Muscle of leg (tissue), 3 donors: ENCODE measurements at regions not wholly inside any gene's neighbourhood (a gene's known extent, or its start where the extent isn't known, plus 50 kb on each side); places are given as distances from the start of the nearest gene placed in this dataset.
"Not testable (repeated sequence)": the region's sequence is repeated elsewhere in the genome, so short reads cannot be mapped to it uniquely, and the experiment has no call there.

Source experiments
- DNase-seq: peaks from one replicate; pipeline ENCODE4 v3.0.0; 2013
- H3K27ac ChIP-seq: one replicate; pipeline ENCODE4 v1.5.1; 2013; ENCODE audit warnings: mild to moderate bottlenecking, low read length, control low read depth
- H3K27me3 ChIP-seq: one replicate; pipeline ENCODE4 v1.6.1; 2013; ENCODE audit warnings: low read length; ENCODE audit not compliant: control insufficient read depth, insufficient read depth
- H3K36me3 ChIP-seq: one replicate; pipeline ENCODE4 v1.6.1; 2013; ENCODE audit warnings: low read length; ENCODE audit not compliant: control insufficient read depth, insufficient read depth
- H3K4me1 ChIP-seq: one replicate; pipeline ENCODE4 v1.6.1; 2013; ENCODE audit warnings: low read length; ENCODE audit not compliant: control insufficient read depth, insufficient read depth
- H3K4me3 ChIP-seq: one replicate; pipeline ENCODE4 v1.5.1; 2013; ENCODE audit warnings: low read length, control low read depth
- H3K9me3 ChIP-seq: replicated peaks from 2 replicates; pipeline ENCODE4 v1.6.1; 2013; ENCODE audit warnings: low read depth, low read length; ENCODE audit not compliant: control insufficient read depth
- WGBS: methylation state at CpG from one replicate; pipeline ENCODE4 v1.1.5; 2013; ENCODE audit warnings: missing lambda C conversion rate; ENCODE audit not compliant: insufficient coverage; 5-methylcytosine and 5-hydroxymethylcytosine counted together

- DNase-seq, H3K4me1 ChIP-seq, H3K4me3 ChIP-seq, H3K9me3 ChIP-seq, H3K36me3 ChIP-seq, H3K27ac ChIP-seq: not testable (repeated sequence)
- no CpG with 5 or more reads among the region's 9 CpGs for WGBS
- peaks cover 31% of the 10 kb centered on the region for H3K27me3 ChIP-seq
Measured at GRCh38 chr6:26749759-26750126, 90.2 kb upstream of the ZNF322 start.

- H3K4me1 ChIP-seq = no peaks in the 10 kb centered on the region
- peaks cover 25% of the 10 kb centered on the region for H3K27me3 ChIP-seq
- WGBS = 0% methylated on average over 2 of the region's 15 CpGs
Measured at GRCh38 chr6:26754212-26754611, 94.7 kb upstream of the ZNF322 start.

GRCh38 chr6:26754801-26755200, 95.3 kb upstream of the ZNF322 start:
- peaks cover 23% of the 10 kb centered on the region for H3K27me3 ChIP-seq
- not testable (repeated sequence) for H3K4me3 ChIP-seq, H3K4me1 ChIP-seq, H3K36me3 ChIP-seq, H3K27ac ChIP-seq, H3K9me3 ChIP-seq, DNase-seq
- WGBS = 0% methylated on average over 2 of the region's 20 CpGs

More at GRCh38 chr6:26754212-26754611, 94.7 kb upstream of the ZNF322 start:
- H3K9me3 ChIP-seq = no peaks in the 10 kb centered on the region
- H3K36me3 ChIP-seq = no peaks in the 10 kb centered on the region
- DNase-seq = no peak
- H3K4me3 ChIP-seq = no peak overlapping the region
- H3K27ac ChIP-seq = no peak overlapping the region

- H3K36me3 ChIP-seq, H3K9me3 ChIP-seq, DNase-seq, H3K4me3 ChIP-seq, H3K27ac ChIP-seq, H3K4me1 ChIP-seq: not testable (repeated sequence)
- 0% methylated on average over 4 of the region's 29 CpGs for WGBS
- peaks cover 23% of the 10 kb centered on the region for H3K27me3 ChIP-seq
Measured at GRCh38 chr6:26756067-26756805, 96.7 kb upstream of the ZNF322 start.

- no CpG with 5 or more reads among the region's 36 CpGs for WGBS
- not testable (repeated sequence) for H3K27me3 ChIP-seq, DNase-seq, H3K27ac ChIP-seq, H3K4me1 ChIP-seq, H3K36me3 ChIP-seq, H3K9me3 ChIP-seq, H3K4me3 ChIP-seq
Measured at GRCh38 chr6:26766203-26766902, 106.8 kb upstream of the ZNF322 start.

- not testable (repeated sequence) for DNase-seq
Measured at GRCh38 chr6:26770941-26771666, 111.6 kb upstream of the ZNF322 start.

GRCh38 chr6:26773414-26773813, 113.9 kb upstream of the ZNF322 start:
- H3K4me1 ChIP-seq, H3K27ac ChIP-seq, H3K27me3 ChIP-seq, H3K9me3 ChIP-seq, H3K4me3 ChIP-seq, H3K36me3 ChIP-seq, DNase-seq: not testable (repeated sequence)
- WGBS = no CpG with 5 or more reads among the region's 12 CpGs

More at GRCh38 chr6:26770941-26771666, 111.6 kb upstream of the ZNF322 start:
- H3K27ac ChIP-seq, H3K36me3 ChIP-seq, H3K4me3 ChIP-seq, H3K4me1 ChIP-seq, H3K27me3 ChIP-seq, H3K9me3 ChIP-seq: not testable (repeated sequence)
- no CpG with 5 or more reads among the region's 31 CpGs for WGBS

- H3K4me1 ChIP-seq, DNase-seq, H3K27ac ChIP-seq, H3K9me3 ChIP-seq, H3K36me3 ChIP-seq, H3K4me3 ChIP-seq, H3K27me3 ChIP-seq: not testable (repeated sequence)
- WGBS = no CpG with 5 or more reads among the region's 21 CpGs
Measured at GRCh38 chr6:26780563-26780962, 121.0 kb upstream of the ZNF322 start.

- not testable (repeated sequence) for H3K27ac ChIP-seq, H3K36me3 ChIP-seq, H3K27me3 ChIP-seq, H3K9me3 ChIP-seq, H3K4me1 ChIP-seq, H3K4me3 ChIP-seq, DNase-seq
- WGBS = no CpG with 5 or more reads among the region's 10 CpGs
Measured at GRCh38 chr6:26795474-26796307, 136.1 kb upstream of the ZNF322 start.
